Uterus (tissue), 2 donors: ENCODE measurements at regions not wholly inside any gene's neighbourhood (a gene's known extent, or its start where the extent isn't known, plus 50 kb on each side); places are given as distances from the start of the nearest gene placed in this dataset.

Experiments
- CTCF ChIP-seq, 4 experiments: fragments of 200-600 bp in 2 of 4; fragments of 450-650 bp in 2 of 4; sonication (generic) in 2 of 4; IDR thresholded peaks; one replicate each; pipeline ENCODE4 v1.5.1; 2016 to 2019; ENCODE audit warnings: antibody characterized with exemption in 4 of 4, mild to moderate bottlenecking in 2 of 4, moderate library complexity in 1 of 4
- POLR2A ChIP-seq, 2 donors: fragments of 450-650 bp; IDR thresholded peaks; one replicate each; pipeline ENCODE4 v1.6.1; 2016; ENCODE audit warnings: antibody characterized with exemption in 2 of 2, mild to moderate bottlenecking in 1 of 2, moderate library complexity in 1 of 2

DNA sequence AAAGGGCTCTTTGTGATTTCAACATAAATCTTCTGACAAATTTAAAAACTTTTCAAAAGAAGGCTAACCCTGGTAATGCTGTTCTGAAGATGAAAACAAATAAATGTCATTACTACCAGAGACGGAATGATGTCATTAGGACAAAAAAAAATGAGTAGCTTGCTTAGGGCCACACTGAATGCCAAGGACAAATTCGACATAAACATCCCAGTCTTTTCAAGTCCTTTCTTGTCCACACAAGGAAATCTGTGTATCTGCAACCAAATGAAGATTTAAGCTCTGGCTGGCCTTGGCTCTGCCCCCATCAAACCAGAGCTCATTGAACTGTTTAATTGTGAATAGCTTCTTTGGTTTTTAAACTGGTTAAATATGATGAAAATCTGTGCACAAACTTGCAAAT lies 592.7 kb downstream of the TLE1 start:
- no peak for TF ChIP-seq CTCF (IDR thresholded peaks at IDR 0.05)
- no peak for TF ChIP-seq POLR2A (IDR thresholded peaks at IDR 0.05)
